ENCODE measurements at regions not wholly inside any gene's neighbourhood (a gene's known extent, or its start where the extent isn't known, plus 50 kb on each side); places are given as distances from the start of the nearest gene placed in this dataset.
A peak's percentile ranks its signal among the peaks of the same experiment; 100 is the strongest.
"Not testable (repeated sequence)": the region's sequence is repeated elsewhere in the genome, so short reads cannot be mapped to it uniquely, and the experiment has no call there.

DNA sequence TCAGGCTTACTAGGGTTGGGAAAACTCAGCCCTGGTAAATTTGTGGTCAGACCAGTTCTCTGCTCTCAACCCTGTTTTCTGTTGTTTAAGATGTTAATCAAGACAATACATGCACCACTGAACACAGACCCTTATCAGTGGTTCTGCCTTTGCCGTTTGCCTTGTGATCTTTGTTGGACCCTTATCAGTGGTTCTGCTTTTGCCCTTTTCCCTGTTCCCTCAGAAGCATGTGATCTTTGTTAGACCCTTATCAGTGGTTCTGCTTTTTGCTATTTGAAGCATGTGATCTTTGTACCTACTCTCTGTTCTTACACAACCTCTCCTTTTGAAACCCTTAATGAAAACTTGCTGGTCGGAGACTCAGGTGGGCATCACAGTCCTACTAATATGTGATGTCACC lies 133.9 kb upstream of the NBPF11 start:
- H4K8ac ChIP-seq (ENCODE audit: low read depth, low read length); H3K4me2 ChIP-seq (ENCODE audit: low read length); H3K79me2 ChIP-seq (ENCODE audit: control insufficient read depth, insufficient read depth, low read length); H3K56ac ChIP-seq (ENCODE audit: low read length); H3K27me3 ChIP-seq (ENCODE audit: insufficient read depth, low read length, poor library complexity); H2BK5ac ChIP-seq (ENCODE audit: low read length); H3K4me1 ChIP-seq (ENCODE audit: control insufficient read depth, low read depth, low read length); DNase-seq; H3K4me3 ChIP-seq (ENCODE audit: low read length); H4K5ac ChIP-seq (ENCODE audit: low read length); H3K79me1 ChIP-seq (ENCODE audit: low read length); H2BK15ac ChIP-seq (replicated peaks; ENCODE audit: low read depth); H3K23ac ChIP-seq (ENCODE audit: low read length); H3K9ac ChIP-seq (ENCODE audit: low read length); H2AK5ac ChIP-seq (ENCODE audit: low read length); H3K36me3 ChIP-seq (ENCODE audit: control insufficient read depth, insufficient read depth, low read length); H3K27ac ChIP-seq (ENCODE audit: low read depth, low read length); H2BK120ac ChIP-seq (ENCODE audit: low read depth, low read length); H3K18ac ChIP-seq (ENCODE audit: low read length); H3K4ac ChIP-seq (ENCODE audit: low read depth, low read length): not testable (repeated sequence)
- WGBS (ENCODE audit: extremely low coverage, insufficient coverage, low lambda C conversion rate): no CpG with 5 or more reads among the region's 2 CpGs

DNA sequence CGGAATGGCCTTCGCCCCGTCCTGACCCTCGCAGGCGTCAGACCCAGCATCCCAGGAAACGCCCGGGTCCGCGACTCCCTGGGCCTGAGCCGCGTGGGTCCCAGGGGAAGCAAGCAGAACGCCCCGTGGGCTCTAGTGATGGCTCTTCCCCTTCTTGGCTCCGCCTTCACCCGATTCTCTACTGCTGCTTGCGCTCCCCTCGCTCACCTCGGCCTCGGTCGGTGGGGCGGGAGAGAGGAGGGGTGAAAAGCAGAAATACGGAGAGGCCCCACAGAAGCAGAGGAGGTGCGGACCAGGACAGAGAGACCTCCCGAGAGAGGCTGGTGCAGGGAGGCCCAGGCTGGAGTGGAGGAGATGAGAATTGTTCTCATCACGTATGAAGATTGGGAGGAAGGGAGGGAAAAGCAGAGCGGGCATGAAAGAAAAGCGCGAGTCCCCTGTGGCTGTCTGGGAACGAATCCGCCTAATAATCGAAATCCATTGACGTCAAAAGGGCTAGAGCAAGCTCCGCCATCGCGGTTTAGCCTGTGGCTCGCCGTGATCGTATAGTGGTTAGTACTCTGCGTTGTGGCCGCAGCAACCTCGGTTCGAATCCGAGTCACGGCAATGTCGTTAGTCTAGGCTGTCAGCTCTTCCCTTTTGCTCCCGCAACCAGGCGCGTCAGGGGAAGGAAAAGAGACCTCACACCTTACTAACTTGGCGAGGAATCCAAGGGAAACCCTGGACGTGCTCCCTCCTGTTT lies 128.9 kb upstream of the NBPF11 start:
- not testable (repeated sequence) for H3K4me3 ChIP-seq (ENCODE audit: low read length); H3K36me3 ChIP-seq (ENCODE audit: control insufficient read depth, insufficient read depth, low read length); H2BK15ac ChIP-seq (replicated peaks; ENCODE audit: low read depth); H2BK120ac ChIP-seq (ENCODE audit: low read depth, low read length); H2AK5ac ChIP-seq (ENCODE audit: low read length); H3K4me2 ChIP-seq (ENCODE audit: low read length); H3K23ac ChIP-seq (ENCODE audit: low read length); H3K9ac ChIP-seq (ENCODE audit: low read length); H3K27me3 ChIP-seq (ENCODE audit: insufficient read depth, low read length, poor library complexity); H2BK5ac ChIP-seq (ENCODE audit: low read length); H3K4ac ChIP-seq (ENCODE audit: low read depth, low read length); H3K18ac ChIP-seq (ENCODE audit: low read length); H3K79me1 ChIP-seq (ENCODE audit: low read length); H3K79me2 ChIP-seq (ENCODE audit: control insufficient read depth, insufficient read depth, low read length); H4K8ac ChIP-seq (ENCODE audit: low read depth, low read length); H3K27ac ChIP-seq (ENCODE audit: low read depth, low read length); DNase-seq; H3K4me1 ChIP-seq (ENCODE audit: control insufficient read depth, low read depth, low read length); H4K5ac ChIP-seq (ENCODE audit: low read length)
- peak overlapping the region; percentile 82 for H3K56ac ChIP-seq (ENCODE audit: low read length)
- no CpG with 5 or more reads among the region's 50 CpGs for WGBS (ENCODE audit: extremely low coverage, insufficient coverage, low lambda C conversion rate)

DNA sequence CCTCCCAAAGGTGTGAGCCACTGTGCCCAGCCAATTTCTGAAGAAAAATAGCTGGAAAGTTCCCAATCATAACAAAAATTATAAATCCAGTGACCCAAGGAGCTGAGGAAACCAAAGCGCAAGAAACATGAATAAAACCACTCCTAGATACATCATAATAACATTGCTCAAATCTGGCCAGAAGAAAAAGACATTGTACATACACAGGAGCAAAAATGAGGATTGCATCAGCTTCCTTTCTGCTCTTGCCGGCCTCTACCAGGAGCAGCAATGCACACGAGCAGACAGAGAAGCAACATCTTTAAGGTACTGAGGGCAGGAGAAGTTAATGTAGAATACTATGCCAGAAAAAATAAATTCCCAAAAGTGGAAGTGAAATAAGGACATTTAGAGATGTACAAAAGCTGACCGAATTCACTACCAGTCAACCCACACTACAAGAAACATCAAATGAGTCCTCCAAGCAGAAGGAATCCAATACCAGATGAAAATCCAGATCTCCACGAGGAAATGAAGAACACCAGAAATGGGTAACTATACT lies 127.0 kb upstream of the NBPF11 start:
- not testable (repeated sequence) for H2AK5ac ChIP-seq (ENCODE audit: low read length); DNase-seq; H3K18ac ChIP-seq (ENCODE audit: low read length); H3K4me1 ChIP-seq (ENCODE audit: control insufficient read depth, low read depth, low read length); H3K23ac ChIP-seq (ENCODE audit: low read length); H3K36me3 ChIP-seq (ENCODE audit: control insufficient read depth, insufficient read depth, low read length); H3K27ac ChIP-seq (ENCODE audit: low read depth, low read length); H3K4ac ChIP-seq (ENCODE audit: low read depth, low read length); H3K9ac ChIP-seq (ENCODE audit: low read length); H3K79me1 ChIP-seq (ENCODE audit: low read length); H3K56ac ChIP-seq (ENCODE audit: low read length); H2BK5ac ChIP-seq (ENCODE audit: low read length); H3K4me3 ChIP-seq (ENCODE audit: low read length); H3K79me2 ChIP-seq (ENCODE audit: control insufficient read depth, insufficient read depth, low read length); H3K27me3 ChIP-seq (ENCODE audit: insufficient read depth, low read length, poor library complexity); H2BK120ac ChIP-seq (ENCODE audit: low read depth, low read length); H4K8ac ChIP-seq (ENCODE audit: low read depth, low read length); H4K5ac ChIP-seq (ENCODE audit: low read length); H2BK15ac ChIP-seq (replicated peaks; ENCODE audit: low read depth); H3K4me2 ChIP-seq (ENCODE audit: low read length)
- WGBS (ENCODE audit: extremely low coverage, insufficient coverage, low lambda C conversion rate): no CpG with 5 or more reads among the region's 5 CpGs

DNA sequence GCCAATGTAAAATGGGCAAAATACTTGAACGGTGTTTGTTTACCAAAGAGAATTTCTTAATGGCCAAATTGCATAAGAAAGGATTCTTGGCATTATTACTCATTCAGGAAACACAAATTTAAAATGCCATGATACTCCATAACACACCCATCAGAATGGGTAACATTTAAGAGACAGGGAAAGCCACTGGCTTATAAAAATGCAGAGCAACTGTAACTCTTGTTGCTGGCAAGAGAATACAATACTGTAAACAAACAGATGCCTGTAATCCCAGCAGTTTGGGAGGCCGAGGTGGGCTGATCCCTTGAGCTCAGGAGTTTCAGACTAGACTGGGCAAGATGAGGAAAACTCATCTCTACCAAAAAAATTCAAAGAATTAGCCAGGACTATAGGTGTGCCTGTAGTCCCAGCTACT lies 125.8 kb upstream of the NBPF11 start:
- no CpG with 5 or more reads among the region's 2 CpGs for WGBS (ENCODE audit: extremely low coverage, insufficient coverage, low lambda C conversion rate)
- not testable (repeated sequence) for H2AK5ac ChIP-seq (ENCODE audit: low read length)

DNA sequence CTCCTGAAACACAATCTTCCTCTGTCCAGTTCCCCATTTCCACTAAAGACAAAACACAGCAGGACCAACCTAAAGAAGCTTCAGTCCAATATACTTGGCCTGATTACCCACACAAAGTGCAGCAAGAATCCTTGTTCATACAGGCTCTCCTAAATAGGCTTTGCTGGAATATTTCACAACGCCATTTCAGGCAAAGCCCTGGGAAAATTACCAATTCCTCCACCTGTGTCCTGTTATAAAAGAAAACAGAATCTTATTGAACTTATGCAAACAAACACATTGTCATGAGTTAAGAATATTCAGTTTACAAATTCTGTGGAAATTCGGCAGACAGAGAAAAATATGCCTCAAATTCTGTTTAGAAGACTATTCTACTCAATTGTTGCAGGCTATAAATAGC lies 115.0 kb upstream of the NBPF11 start:
- not testable (repeated sequence) for H3K27ac ChIP-seq (ENCODE audit: low read depth, low read length); H2BK120ac ChIP-seq (ENCODE audit: low read depth, low read length); H3K4me2 ChIP-seq (ENCODE audit: low read length); H4K8ac ChIP-seq (ENCODE audit: low read depth, low read length); H3K4me3 ChIP-seq (ENCODE audit: low read length); H3K4ac ChIP-seq (ENCODE audit: low read depth, low read length); H3K36me3 ChIP-seq (ENCODE audit: control insufficient read depth, insufficient read depth, low read length); H3K4me1 ChIP-seq (ENCODE audit: control insufficient read depth, low read depth, low read length); DNase-seq; H3K79me2 ChIP-seq (ENCODE audit: control insufficient read depth, insufficient read depth, low read length); H4K5ac ChIP-seq (ENCODE audit: low read length); H3K23ac ChIP-seq (ENCODE audit: low read length); H2BK15ac ChIP-seq (replicated peaks; ENCODE audit: low read depth); H2AK5ac ChIP-seq (ENCODE audit: low read length); H3K18ac ChIP-seq (ENCODE audit: low read length); H3K56ac ChIP-seq (ENCODE audit: low read length); H3K27me3 ChIP-seq (ENCODE audit: insufficient read depth, low read length, poor library complexity); H3K9ac ChIP-seq (ENCODE audit: low read length); H2BK5ac ChIP-seq (ENCODE audit: low read length); H3K79me1 ChIP-seq (ENCODE audit: low read length)
- WGBS (ENCODE audit: extremely low coverage, insufficient coverage, low lambda C conversion rate): no CpG with 5 or more reads among the region's 2 CpGs

More for the DNA sequence above, 125.8 kb upstream of the NBPF11 start:
- H3K4ac ChIP-seq (ENCODE audit: low read depth, low read length); H2BK15ac ChIP-seq (replicated peaks; ENCODE audit: low read depth); H3K18ac ChIP-seq (ENCODE audit: low read length); H3K4me3 ChIP-seq (ENCODE audit: low read length); H3K23ac ChIP-seq (ENCODE audit: low read length); H3K36me3 ChIP-seq (ENCODE audit: control insufficient read depth, insufficient read depth, low read length); H2BK5ac ChIP-seq (ENCODE audit: low read length); H4K5ac ChIP-seq (ENCODE audit: low read length); DNase-seq; H3K56ac ChIP-seq (ENCODE audit: low read length); H3K9ac ChIP-seq (ENCODE audit: low read length); H3K27me3 ChIP-seq (ENCODE audit: insufficient read depth, low read length, poor library complexity); H3K79me1 ChIP-seq (ENCODE audit: low read length); H3K79me2 ChIP-seq (ENCODE audit: control insufficient read depth, insufficient read depth, low read length); H3K27ac ChIP-seq (ENCODE audit: low read depth, low read length); H3K4me2 ChIP-seq (ENCODE audit: low read length); H4K8ac ChIP-seq (ENCODE audit: low read depth, low read length); H2BK120ac ChIP-seq (ENCODE audit: low read depth, low read length); H3K4me1 ChIP-seq (ENCODE audit: control insufficient read depth, low read depth, low read length): not testable (repeated sequence)

Measured in mesendoderm (in vitro differentiated cells).